GM08714 (cell line): ENCODE measurements at regions not wholly inside any gene's neighbourhood (a gene's known extent, or its start where the extent isn't known, plus 50 kb on each side); places are given as distances from the start of the nearest gene placed in this dataset.

Experiments
- H3K4me3 ChIP-seq: fragments of 200-500 bp; sonication (Bioruptor generic); 2 replicates; pipeline ENCODE4 v1.5.1; 2014; ENCODE audit warnings: mild to moderate bottlenecking, low read length, inconsistent platforms
- ZNF274 ChIP-seq: IDR thresholded peaks from 2 replicates; pipeline ENCODE4 v1.6.1; 2012; ENCODE audit warnings: mild to moderate bottlenecking, low read depth, low read length

- H3K4me3 ChIP-seq = no peak overlapping the region
- no peak for TF ChIP-seq ZNF274
These were observed 1209.7 kb upstream of the MAP3K7 start for GRCh38 chr6:91796603-91797002.

- no peak for TF ChIP-seq ZNF274
- no peak overlapping the region for H3K4me3 ChIP-seq
These were observed 1201.6 kb upstream of the MAP3K7 start for GRCh38 chr6:91788501-91788900.

- no peak for TF ChIP-seq ZNF274
- no peak overlapping the region for H3K4me3 ChIP-seq
These were observed 1199.8 kb upstream of the MAP3K7 start for GRCh38 chr6:91786474-91787184.

- H3K4me3 ChIP-seq = no peak overlapping the region
- TF ChIP-seq ZNF274 = no peak
These were observed 1195.9 kb upstream of the MAP3K7 start for GRCh38 chr6:91782802-91783201.

- no peak overlapping the region for H3K4me3 ChIP-seq
- no peak for TF ChIP-seq ZNF274
These were observed 1195.1 kb upstream of the MAP3K7 start for GRCh38 chr6:91781946-91782345.

GRCh38 chr6:91780270-91780669 is 1193.4 kb upstream of the MAP3K7 start:
- H3K4me3 ChIP-seq = no peak overlapping the region
- TF ChIP-seq ZNF274 = no peak

- TF ChIP-seq ZNF274 = no peak
- H3K4me3 ChIP-seq = no peak overlapping the region
These were observed 1174.7 kb upstream of the MAP3K7 start for GRCh38 chr6:91761621-91762020.

GRCh38 chr6:91754691-91755090 is 1167.8 kb upstream of the MAP3K7 start:
- TF ChIP-seq ZNF274 = no peak

GRCh38 chr6:91751526-91751925 is 1164.7 kb upstream of the MAP3K7 start:
- TF ChIP-seq ZNF274 = no peak
- H3K4me3 ChIP-seq = no peak overlapping the region

More at GRCh38 chr6:91754691-91755090, 1167.8 kb upstream of the MAP3K7 start:
- no peak overlapping the region for H3K4me3 ChIP-seq

- no peak for TF ChIP-seq ZNF274
- H3K4me3 ChIP-seq = no peak overlapping the region
These were observed 1157.7 kb upstream of the MAP3K7 start for GRCh38 chr6:91744566-91744965.

- no peak overlapping the region for H3K4me3 ChIP-seq
These were observed 1156.9 kb upstream of the MAP3K7 start for GRCh38 chr6:91743756-91744155.

GRCh38 chr6:91731939-91732338 is 1145.1 kb upstream of the MAP3K7 start:
- no peak for TF ChIP-seq ZNF274
- no peak overlapping the region for H3K4me3 ChIP-seq

More at GRCh38 chr6:91743756-91744155, 1156.9 kb upstream of the MAP3K7 start:
- TF ChIP-seq ZNF274 = no peak

GRCh38 chr6:91730710-91731109 is 1143.8 kb upstream of the MAP3K7 start:
- TF ChIP-seq ZNF274 = no peak

GRCh38 chr6:91720324-91720723 is 1133.5 kb upstream of the MAP3K7 start:
- H3K4me3 ChIP-seq = no peak overlapping the region
- TF ChIP-seq ZNF274 = no peak

More at GRCh38 chr6:91730710-91731109, 1143.8 kb upstream of the MAP3K7 start:
- H3K4me3 ChIP-seq = no peak overlapping the region

GRCh38 chr6:91719414-91719813 is 1132.5 kb upstream of the MAP3K7 start:
- TF ChIP-seq ZNF274 = no peak
- H3K4me3 ChIP-seq = no peak overlapping the region

- H3K4me3 ChIP-seq = no peak overlapping the region
- no peak for TF ChIP-seq ZNF274
These were observed 1131.3 kb upstream of the MAP3K7 start for GRCh38 chr6:91718198-91718597.
